Heart right ventricle (tissue), 16 donors: ENCODE measurements at regions not wholly inside any gene's neighbourhood (a gene's known extent, or its start where the extent isn't known, plus 50 kb on each side); places are given as distances from the start of the nearest gene placed in this dataset.

Source experiments
- ATAC-seq, 8 donors: fragments of 200-7000 bp; cut with Tn5 transposase; one replicate each; pipeline ENCODE4 v1.9.1; 2020; ENCODE audit warnings: mild to moderate bottlenecking in 8 of 8, moderate library complexity in 8 of 8, moderate number of reproducible peaks in 1 of 8
- DNase-seq, 2 donors: peaks; one replicate each; pipeline ENCODE4 v3.0.0-alpha.2; 2020
- H3K27ac ChIP-seq, 10 donors: fragments of 200-600 bp; sonication (generic) in 2 of 10; one replicate each; pipeline versions ENCODE4 v1.5.0 to v1.8.0; 2020 to 2022; ENCODE audit warnings: mild to moderate bottlenecking in 3 of 10
- H3K27me3 ChIP-seq, 7 donors: fragments of 200-600 bp; one replicate each; pipeline ENCODE4 v1.8.0; 2021 to 2022; ENCODE audit warnings: mild to moderate bottlenecking in 2 of 7
- H3K36me3 ChIP-seq, 9 donors: fragments of 200-600 bp; sonication (generic) in 1 of 9; one replicate each; pipeline versions ENCODE4 v1.5.0 to v1.8.0; 2020 to 2022; ENCODE audit warnings: mild to moderate bottlenecking in 2 of 9
- H3K4me1 ChIP-seq, 9 donors: fragments of 200-600 bp; sonication (generic) in 1 of 9; one replicate each; pipeline versions ENCODE4 v1.5.0 to v1.8.0; 2020 to 2022; ENCODE audit warnings: mild to moderate bottlenecking in 4 of 9
- H3K4me3 ChIP-seq, 10 donors: fragments of 200-600 bp; sonication (generic) in 2 of 10; one replicate each; pipeline versions ENCODE4 v1.5.0 to v1.8.0; 2020 to 2022; ENCODE audit warnings: mild to moderate bottlenecking in 7 of 10, moderate library complexity in 2 of 10
- H3K9me3 ChIP-seq, 11 donors: fragments of 200-600 bp in 10 of 11; sonication (generic) in 2 of 11; one replicate each; pipeline versions ENCODE4 v1.5.0 to v1.8.0; 2013 to 2022; ENCODE audit warnings: mild to moderate bottlenecking in 2 of 11, control low read depth in 1 of 11, moderate library complexity in 1 of 11
- WGBS, 2 donors: extraction: QIAGEN DNeasy Blood & Tissue Kit; methylation state at CpG; one replicate each; pipeline ENCODE4 v1.1.7; 2013; ENCODE audit warnings: inconsistent platforms in 1 of 2; 5-methylcytosine and 5-hydroxymethylcytosine counted together
- intact Hi-C, 10 donors: fragments of 100-400 bp; cut with DNase I; formaldehyde crosslinking; loops; one replicate each; pipeline versions ENCODE4 v1.11.1 to v1.14.2; 2022
- TF ChIP-seq, protein P1 (sequence below), 9 donors: fragments of 200-600 bp; sonication (generic) in 2 of 9; IDR thresholded peaks; one replicate each; pipeline versions ENCODE4 v1.5.0 to v1.8.0; 2021 to 2022; ENCODE audit warnings: antibody characterized with exemption in 9 of 9, mild to moderate bottlenecking in 5 of 9, moderate library complexity in 1 of 9
- donor health status: Arrhythmogenic right ventricular cardiomyopathy.
- donor health status: ischemic (EF 13 %, LVEDD 7.1; RV severe dilation, severe dysfunction).
- donor health status: healthy with polysubstance abuse.
- donor health status: DM: no; HTN: yes; CAD: no.
- donor health status: DM: no; HTN: no; CAD: no.
- donor health status: ischemic (EF 25% LVEDD 6.9; RV normal size, moderate dysfunction).
- donor health status: ischemic (EF 25% LVEDD 5.7; RV mildly dilated, moderate dysfunction).
- donor health status: healthy.
- donor health status: DM: yes; HTN: yes; CAD: no.
- donor health status: Ischemic cardiomyopathy.
- donor health status: ischemic (EF 35%, LVEDD 5.7; RV mildly dilated, moderate dysfunction).
- donor health status: nonischemic (EF 11% LVEDD 7.7; RV severe dilation, severe dysfunction).
- donor health status: DM: yes; HTN: yes; CAD: no.
- donor health status: PGD.
- donor health status: ischemic (EF 29% LVEDD 5.4; RV normal size, mild dysfunction).
- donor health status: nonischemic (EF 23%, LVEDD 6.1; RV moderate dilation, normal function).

DNA sequence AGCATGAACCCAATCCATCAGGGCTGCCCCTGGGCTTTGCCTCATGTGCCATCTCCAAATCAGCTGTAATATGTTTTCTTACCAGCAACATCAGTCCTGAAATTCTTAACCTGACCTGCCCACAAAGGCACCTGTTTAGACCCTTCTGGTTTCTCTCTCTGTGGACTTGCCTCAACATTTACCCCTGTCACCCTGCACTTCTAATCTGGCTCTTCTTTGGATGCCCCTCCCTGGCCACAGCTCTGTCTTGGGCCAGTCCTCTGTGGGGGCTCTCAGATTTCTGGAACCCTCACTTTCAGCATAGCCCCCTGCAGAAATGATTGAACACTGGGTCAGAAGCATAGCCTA is 168.7 kb upstream of the STAC start:
- no peaks in the 10 kb centered on the region for H3K36me3 ChIP-seq
- intact Hi-C loops: no loop called here
- no peaks in the 10 kb centered on the region for H3K9me3 ChIP-seq

DNA sequence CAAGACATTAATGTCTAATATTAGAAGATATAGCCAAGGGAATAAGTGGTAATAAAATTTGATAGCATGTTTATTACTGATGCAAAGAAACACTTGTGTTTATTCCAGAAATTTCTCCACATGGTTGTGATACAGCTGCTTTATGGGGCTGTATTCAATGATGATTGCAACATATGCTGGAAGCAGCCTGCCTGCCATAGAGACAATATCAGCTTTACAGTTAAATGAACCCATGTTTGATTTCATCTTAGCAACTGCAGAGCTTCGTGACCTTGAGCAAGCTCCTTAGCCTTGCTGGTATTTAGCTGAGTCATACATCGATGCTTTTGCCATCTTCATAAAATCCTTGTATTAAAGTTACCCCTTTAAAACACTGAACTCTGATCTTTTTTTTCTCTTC is 168.1 kb upstream of the STAC start:
- 75 to 85% methylated on average over 2 of the region's 2 CpGs for WGBS, 2 donors
- Histone ChIP-seq H3K27me3 (no peaks in the 10 kb centered on the region), H3K27ac (no peak overlapping the region), H3K9me3 (no peaks in the 10 kb centered on the region), H3K36me3 (no peaks in the 10 kb centered on the region), H3K4me3 (no peak overlapping the region), H3K4me1 (no peaks in the 10 kb centered on the region)
- ATAC-seq (no peak), DNase-seq (no peak)
- intact Hi-C loops: no loop called here
- TF ChIP-seq, protein P1, sequence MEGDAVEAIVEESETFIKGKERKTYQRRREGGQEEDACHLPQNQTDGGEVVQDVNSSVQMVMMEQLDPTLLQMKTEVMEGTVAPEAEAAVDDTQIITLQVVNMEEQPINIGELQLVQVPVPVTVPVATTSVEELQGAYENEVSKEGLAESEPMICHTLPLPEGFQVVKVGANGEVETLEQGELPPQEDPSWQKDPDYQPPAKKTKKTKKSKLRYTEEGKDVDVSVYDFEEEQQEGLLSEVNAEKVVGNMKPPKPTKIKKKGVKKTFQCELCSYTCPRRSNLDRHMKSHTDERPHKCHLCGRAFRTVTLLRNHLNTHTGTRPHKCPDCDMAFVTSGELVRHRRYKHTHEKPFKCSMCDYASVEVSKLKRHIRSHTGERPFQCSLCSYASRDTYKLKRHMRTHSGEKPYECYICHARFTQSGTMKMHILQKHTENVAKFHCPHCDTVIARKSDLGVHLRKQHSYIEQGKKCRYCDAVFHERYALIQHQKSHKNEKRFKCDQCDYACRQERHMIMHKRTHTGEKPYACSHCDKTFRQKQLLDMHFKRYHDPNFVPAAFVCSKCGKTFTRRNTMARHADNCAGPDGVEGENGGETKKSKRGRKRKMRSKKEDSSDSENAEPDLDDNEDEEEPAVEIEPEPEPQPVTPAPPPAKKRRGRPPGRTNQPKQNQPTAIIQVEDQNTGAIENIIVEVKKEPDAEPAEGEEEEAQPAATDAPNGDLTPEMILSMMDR (IDR thresholded peaks at IDR 0.05): no peak

More for the DNA sequence above, 168.7 kb upstream of the STAC start:
- TF ChIP-seq, protein P1 (IDR thresholded peaks at IDR 0.05): no peak
- Histone ChIP-seq H3K27ac (no peak overlapping the region), H3K4me1 (no peaks in the 10 kb centered on the region), H3K27me3 (no peaks in the 10 kb centered on the region), H3K4me3 (no peak overlapping the region)
- DNase-seq (no peak), ATAC-seq (no peak)

DNA sequence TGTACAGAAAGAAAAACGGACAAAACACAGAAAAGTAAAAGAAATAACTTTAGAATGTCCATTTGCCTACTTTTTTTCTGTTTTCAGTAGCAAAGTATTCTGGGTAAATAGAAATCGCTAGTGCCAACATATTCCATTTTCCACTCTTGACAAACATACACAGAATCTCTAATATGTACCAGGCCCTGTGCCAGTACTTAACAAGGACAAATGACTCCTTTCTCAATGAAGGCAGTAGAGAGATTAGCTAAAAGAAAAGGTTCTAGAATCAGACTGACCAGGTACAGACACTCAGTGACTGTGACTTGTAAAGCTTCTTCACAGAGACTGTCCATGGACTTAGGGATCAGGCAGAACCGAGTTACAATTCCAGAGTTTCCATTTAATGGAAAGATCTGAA is 165.8 kb upstream of the STAC start:
- no peaks in the 10 kb centered on the region for H3K4me1 ChIP-seq
- 80 to 85% methylated on average over 3 of the region's 3 CpGs for WGBS, 2 donors
- intact Hi-C loops: no loop called here
- no peaks in the 10 kb centered on the region for H3K27me3 ChIP-seq
- H3K36me3 ChIP-seq: no peaks in the 10 kb centered on the region
- TF ChIP-seq, protein P1 (IDR thresholded peaks at IDR 0.05): no peak
- no peak overlapping the region for H3K27ac ChIP-seq
- no peak overlapping the region for H3K4me3 ChIP-seq
- H3K9me3 ChIP-seq: no peaks in the 10 kb centered on the region
- DNase-seq: no peak
- no peak for ATAC-seq

DNA sequence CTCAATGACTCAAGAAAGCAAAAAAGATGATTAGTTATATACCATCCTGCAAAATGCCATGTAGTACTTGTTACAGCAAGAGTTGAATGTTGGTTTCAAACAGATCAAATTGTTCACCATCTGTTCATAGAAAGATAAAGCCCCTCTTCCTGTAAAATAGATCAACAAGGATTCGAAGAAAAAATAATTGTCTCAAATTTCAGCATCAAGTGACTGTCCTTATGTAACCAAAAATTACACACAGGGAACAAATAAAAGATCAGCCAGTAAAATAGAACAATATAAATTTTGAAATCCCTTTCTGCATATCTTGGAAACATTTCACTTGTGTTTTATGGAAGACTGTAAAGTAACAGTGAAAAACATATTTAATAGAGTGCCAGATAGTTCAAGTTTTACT is 165.1 kb upstream of the STAC start:
- H3K4me3 ChIP-seq: no peak overlapping the region
- intact Hi-C loops: no loop called here
- no peak for ATAC-seq
- TF ChIP-seq, protein P1 (IDR thresholded peaks at IDR 0.05): no peak
- no peaks in the 10 kb centered on the region for H3K9me3 ChIP-seq
- H3K27ac ChIP-seq: no peak overlapping the region
- DNase-seq: no peak
- 51 to 65% methylated on average over 1 of the region's 1 CpG for WGBS, 2 donors
- no peaks in the 10 kb centered on the region for H3K4me1 ChIP-seq
- H3K27me3 ChIP-seq: no peaks in the 10 kb centered on the region
- no peaks in the 10 kb centered on the region for H3K36me3 ChIP-seq

DNA sequence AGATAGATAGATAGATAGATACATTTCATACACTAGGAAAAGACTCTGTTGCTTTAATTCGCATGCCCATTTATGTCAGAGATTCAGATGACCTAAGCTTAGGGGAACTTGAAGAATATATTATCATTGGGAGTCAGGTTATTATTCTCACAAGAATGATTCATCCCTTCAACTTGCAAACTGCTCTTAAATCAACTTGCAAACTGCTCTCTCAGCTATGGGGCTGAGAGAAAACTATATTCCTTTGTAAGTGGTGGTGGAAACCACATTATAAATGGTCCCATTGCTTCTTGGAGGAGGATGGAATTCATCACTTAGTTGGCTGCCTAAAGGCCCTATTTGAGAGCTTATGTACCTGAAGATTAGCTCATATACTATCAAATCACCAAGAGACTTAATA is 160.9 kb upstream of the STAC start:
- ATAC-seq (no peak), DNase-seq (no peak)
- peaks cover 0 to 17% (median 0%) of the 10 kb centered on the region in 11 donors for H3K9me3 ChIP-seq
- no peaks in the 10 kb centered on the region for H3K36me3 ChIP-seq
- H3K27me3 ChIP-seq: no peaks in the 10 kb centered on the region
- H3K4me3 ChIP-seq: no peak overlapping the region
- no peak overlapping the region for H3K27ac ChIP-seq
- intact Hi-C loops: no loop called here
- TF ChIP-seq, protein P1 (IDR thresholded peaks at IDR 0.05): no peak
- WGBS, 2 donors: 95 to 97% methylated on average over 1 of the region's 1 CpG
- H3K4me1 ChIP-seq: no peaks in the 10 kb centered on the region
